ENCODE measurements at regions not wholly inside any gene's neighbourhood (a gene's known extent, or its start where the extent isn't known, plus 50 kb on each side); places are given as distances from the start of the nearest gene placed in this dataset.

- DNase-seq (ENCODE audit: missing footprints) (no peak), ATAC-seq (no peak)
- intact Hi-C loops (cut with DNase I), result no loop called here
Measured at GRCh38 chr4:163810755-163811154, 316.3 kb downstream of the TMA16 start.

DNA sequence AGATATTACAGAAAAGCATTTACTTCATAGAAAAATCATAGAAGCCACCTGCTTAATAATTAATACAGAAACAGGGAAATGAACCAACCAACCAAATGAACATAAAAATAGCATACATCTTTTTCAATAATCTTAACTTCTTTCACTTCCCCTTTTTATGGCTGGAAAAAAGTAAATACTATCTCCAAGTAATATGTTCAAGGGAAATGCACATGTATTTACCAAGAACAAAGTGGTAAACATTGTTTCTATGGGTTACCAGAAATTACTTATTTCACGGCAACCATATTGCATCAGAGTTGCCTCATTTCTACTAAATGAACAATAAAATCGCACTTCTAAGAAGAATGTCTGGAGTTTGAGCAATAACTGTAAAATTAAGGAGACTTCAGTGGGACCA is 321.3 kb downstream of the TMA16 start:
- intact Hi-C loops (cut with DNase I), result no loop called here
- ATAC-seq, result no peak
- no peak for DNase-seq (ENCODE audit: missing footprints)

DNA sequence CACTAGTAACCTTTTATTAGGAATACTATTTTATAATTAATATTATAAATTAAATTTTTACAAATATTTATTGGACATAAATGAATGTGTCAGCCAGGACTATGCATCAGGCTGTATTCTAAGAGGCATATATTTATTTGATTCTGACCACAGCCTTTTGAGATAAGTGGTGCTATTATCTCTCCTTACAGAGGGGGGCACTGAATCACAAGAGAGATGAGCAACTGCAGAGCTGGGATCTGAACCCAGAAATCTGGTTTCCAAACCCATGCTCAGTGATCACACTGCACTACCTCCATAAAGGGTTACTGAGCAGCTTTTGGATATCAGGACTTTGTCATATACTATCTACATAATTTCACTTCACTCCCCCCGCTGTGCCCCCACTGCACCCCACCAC is 322.0 kb downstream of the TMA16 start:
- intact Hi-C loops (cut with DNase I), result no loop called here
- ATAC-seq, result no peak
- DNase-seq (ENCODE audit: missing footprints), result no peak

GRCh38 chr4:163818673-163819072 is 324.2 kb downstream of the TMA16 start:
- no peak for ATAC-seq
- no peak for DNase-seq (ENCODE audit: missing footprints)
- intact Hi-C loops (cut with DNase I), result no loop called here

- intact Hi-C loops (cut with DNase I), result no loop called here
- no peak for ATAC-seq
Measured at GRCh38 chr4:163833669-163834068, 339.2 kb downstream of the TMA16 start.

DNA sequence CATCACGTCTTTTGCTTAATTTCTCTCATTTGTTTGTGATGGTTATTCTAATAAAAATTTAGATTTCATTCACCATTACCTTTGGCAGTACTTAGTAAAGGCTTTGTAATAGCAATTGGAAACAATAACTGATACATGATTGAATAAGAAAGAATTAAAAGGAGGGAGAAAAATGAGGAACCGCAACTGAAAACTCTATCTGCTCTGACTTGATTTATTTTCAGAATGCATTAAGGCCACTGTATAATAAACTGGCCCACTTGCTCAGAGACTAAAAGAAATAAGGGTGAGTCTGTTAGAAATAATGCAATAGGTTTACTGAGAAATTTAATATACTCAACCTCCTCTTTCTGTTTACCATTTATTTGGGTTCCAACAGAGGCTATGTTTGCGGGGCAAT is 351.5 kb downstream of the TMA16 start:
- ATAC-seq, result no peak
- no peak for DNase-seq (ENCODE audit: missing footprints)
- intact Hi-C loops (cut with DNase I), result no loop called here

More at GRCh38 chr4:163833669-163834068, 339.2 kb downstream of the TMA16 start:
- DNase-seq (ENCODE audit: missing footprints), result no peak

DNA sequence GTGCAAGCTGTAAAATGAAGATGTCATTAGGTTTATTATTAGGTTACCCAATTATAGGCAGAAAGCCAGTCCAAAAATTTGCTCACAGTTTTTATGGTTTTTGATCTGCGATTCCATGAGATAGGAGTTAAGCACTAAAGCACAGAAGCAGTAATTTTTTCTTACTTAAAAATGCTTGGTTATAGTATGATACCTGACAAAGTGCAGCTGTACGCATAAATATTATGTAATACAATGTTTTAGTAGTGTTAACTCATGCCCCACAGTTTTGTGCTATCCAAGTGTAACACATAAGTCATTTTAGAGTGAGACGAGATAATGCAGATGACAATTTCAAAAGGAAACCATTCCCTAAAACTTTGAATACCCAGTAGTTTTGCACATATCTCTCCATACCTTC is 357.8 kb downstream of the TMA16 start:
- no peak for ATAC-seq
- no peak for DNase-seq (ENCODE audit: missing footprints)
- intact Hi-C loops (cut with DNase I), result no loop called here

DNA sequence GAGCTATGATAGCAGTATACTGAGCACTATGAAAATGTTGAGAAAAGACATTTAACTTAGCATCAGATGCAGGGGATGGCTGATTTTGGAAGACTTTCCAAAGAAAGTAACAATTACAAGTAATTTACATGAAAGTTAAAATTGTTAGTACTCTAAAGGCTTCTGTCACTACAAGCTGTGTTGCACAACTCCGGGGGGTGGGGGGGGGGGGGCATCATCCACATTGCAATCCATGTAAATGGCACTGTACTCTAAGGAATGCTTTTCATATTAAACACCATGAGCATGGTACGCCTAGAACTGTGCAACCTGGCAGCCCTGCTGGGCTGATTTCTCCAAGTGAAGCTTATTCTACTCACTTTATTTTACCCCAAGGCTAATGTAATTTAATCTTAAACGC is 363.4 kb downstream of the TMA16 start:
- no peak for DNase-seq (ENCODE audit: missing footprints)
- intact Hi-C loops (cut with DNase I), result no loop called here
- no peak for ATAC-seq

DNA sequence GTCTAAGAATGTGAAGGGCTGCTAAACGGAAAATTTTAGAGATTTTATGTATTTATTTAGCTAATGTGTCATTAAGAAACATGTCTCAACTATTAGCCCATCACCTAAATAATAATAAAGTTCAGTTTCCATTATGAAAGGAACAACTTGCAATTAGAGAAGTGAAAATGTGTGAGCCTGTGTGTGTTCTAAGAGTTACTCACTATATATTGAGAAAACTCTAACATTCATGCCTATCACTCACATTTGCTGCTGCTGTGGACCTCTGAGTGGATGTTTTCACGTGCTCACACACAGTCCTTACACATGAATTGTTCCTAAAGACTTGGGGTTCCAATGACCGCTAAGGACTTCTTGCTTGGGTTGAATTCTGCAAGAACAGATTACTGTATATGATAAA is 364.0 kb downstream of the TMA16 start:
- no peak for DNase-seq (ENCODE audit: missing footprints)
- intact Hi-C loops (cut with DNase I), result no loop called here
- no peak for ATAC-seq

DNA sequence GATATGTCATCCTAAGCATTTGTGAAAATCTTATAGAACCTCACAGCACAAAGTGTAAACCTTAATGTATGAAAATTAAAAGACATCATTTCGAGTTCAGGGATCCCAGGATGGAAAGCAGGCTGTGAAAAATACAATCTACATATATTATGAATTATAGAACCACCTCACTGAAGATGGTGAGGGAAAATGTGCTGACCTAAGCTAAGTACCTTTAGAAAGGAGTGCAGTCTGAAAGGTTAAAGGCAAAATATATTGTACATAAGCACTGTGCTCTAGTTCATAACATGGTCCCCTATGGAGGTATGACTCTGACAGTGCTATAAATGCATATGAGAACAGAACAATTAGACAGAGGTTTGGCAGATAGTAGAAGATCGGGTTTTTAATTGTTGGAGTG is 368.6 kb downstream of the TMA16 start:
- ATAC-seq (no peak), DNase-seq (ENCODE audit: missing footprints) (no peak)
- intact Hi-C loops (cut with DNase I), result no loop called here

- no peak for ATAC-seq
- intact Hi-C loops (cut with DNase I), result no loop called here
- no peak for DNase-seq (ENCODE audit: missing footprints)
Measured at GRCh38 chr4:163865010-163865409, 370.5 kb downstream of the TMA16 start.

DNA sequence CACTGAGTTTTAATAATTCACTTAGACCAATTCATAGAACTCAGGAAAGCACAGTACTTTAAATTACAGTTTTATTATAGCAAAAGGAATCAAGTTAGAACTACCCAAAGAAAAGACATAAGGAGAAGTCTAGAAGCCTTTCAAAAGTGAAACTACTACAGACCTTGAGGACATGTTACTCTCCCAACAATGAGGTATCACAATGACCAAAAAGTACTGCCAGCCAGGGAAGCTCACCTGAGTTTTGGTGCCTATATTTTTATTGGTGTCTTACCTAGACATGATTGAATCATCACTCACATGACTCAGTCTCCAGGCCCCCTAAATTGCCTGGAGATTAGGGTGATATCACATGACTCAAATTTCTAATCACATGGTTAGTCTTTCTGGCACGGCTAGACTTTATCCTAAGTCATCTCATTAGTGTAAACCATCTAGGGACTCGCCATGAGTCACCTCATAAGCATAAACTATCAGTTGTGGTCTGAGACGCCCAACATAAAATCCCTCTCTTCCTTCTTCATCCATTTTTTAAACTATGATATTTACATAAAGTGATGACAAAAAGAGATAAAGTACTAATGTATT is 372.3 kb downstream of the TMA16 start:
- intact Hi-C loops (cut with DNase I), result no loop called here
- DNase-seq (ENCODE audit: missing footprints), result no peak
- ATAC-seq, result no peak

DNA sequence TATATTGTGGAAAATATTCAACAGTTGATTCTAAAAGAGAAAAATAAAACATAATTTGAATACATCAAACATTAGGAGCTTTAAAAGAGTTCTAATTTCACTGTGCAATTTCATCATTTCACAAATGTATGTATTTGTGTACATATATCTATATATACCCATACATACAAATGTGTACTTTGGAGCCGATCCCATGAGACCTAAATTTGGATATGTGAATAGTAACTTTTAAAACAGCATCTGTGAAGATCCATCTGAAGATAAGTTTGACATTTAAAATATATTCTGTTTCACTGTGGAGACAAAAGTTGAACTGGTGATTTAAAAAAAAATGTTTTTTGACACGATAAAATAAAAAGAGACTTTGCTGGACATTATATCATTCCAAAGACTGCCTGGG is 374.0 kb downstream of the TMA16 start:
- DNase-seq (ENCODE audit: missing footprints) (no peak), ATAC-seq (no peak)
- intact Hi-C loops (cut with DNase I), result no loop called here

DNA sequence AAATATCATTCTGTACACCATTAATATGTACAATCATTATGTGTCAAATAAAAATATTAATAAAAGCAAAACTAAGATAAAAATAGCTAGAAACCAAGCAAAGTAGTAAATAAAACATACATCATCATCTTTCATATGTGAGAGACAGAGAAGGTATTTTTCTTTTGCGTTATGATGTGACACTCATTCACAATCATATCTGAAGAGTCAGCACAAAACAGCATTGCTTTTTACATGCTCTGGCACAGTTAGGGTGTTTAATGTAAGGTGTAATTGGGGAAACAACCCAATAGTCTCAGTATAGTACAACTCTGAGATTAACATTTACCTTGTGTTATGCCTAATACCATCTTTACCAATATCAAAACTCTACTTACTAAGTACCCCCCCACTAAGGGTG is 376.6 kb downstream of the TMA16 start:
- ATAC-seq (no peak), DNase-seq (ENCODE audit: missing footprints) (no peak)
- intact Hi-C loops (cut with DNase I), result no loop called here

DNA sequence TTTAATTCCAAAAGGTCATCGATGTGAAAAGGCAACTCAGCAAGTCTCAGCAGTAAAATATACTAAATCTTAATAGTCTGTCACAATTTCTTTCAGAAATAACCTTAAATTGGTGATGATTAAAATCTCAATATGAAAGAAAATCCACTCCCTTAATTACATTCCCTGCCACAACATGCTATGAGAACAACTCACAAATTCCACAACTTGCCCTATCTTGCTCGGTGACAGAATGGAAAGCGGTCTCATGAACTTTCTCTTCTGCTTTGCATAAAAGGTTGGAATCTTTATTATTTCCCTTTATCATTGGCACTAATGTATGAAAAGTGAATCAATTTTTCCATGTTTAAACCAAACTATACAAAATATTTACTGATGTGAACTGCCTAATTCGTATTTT is 380.8 kb downstream of the TMA16 start:
- intact Hi-C loops (cut with DNase I), result no loop called here
- ATAC-seq (no peak), DNase-seq (ENCODE audit: missing footprints) (no peak)

DNA sequence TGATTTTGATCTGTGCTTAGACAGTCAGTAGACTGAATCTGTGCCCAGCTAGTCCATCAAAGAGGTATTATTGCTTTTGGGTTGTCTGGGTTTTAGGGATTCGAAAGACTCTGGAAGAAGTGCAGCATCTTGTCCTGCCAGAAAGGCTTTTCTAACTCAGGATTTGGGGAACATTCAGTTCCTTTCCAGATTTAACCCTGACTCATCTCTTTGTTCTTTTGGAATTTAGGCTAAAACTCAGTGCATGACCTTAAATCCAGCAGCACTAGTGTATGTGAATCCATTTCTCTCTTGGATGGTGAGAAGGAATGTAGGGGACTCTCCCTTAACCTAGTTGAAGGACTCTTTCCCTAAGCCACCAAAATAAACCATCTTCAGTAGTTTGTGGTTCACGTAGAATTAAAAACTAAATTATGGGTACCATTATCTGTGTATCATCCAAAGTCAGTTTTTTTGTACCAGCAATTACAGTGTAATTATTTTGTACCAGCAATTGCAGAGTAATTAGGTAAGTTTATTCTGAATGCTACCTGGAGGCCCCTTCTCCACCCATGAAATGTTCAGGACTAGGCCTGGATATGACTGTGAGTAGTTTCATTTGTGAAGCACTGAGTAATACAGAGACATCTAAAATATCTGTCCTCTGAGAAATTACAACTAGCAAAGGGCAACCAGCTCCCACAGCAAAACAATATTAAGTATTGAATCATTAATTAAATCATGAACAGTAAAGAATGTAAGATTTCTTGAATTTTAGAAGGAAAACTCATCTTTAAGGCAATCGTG is 384.0 kb downstream of the TMA16 start:
- intact Hi-C loops (cut with DNase I), result no loop called here
- ATAC-seq (no peak), DNase-seq (ENCODE audit: missing footprints) (no peak)

- DNase-seq (ENCODE audit: missing footprints) (no peak), ATAC-seq (no peak)
- intact Hi-C loops (cut with DNase I), result no loop called here
Measured at GRCh38 chr4:163892417-163892816, 397.9 kb downstream of the TMA16 start.

DNA sequence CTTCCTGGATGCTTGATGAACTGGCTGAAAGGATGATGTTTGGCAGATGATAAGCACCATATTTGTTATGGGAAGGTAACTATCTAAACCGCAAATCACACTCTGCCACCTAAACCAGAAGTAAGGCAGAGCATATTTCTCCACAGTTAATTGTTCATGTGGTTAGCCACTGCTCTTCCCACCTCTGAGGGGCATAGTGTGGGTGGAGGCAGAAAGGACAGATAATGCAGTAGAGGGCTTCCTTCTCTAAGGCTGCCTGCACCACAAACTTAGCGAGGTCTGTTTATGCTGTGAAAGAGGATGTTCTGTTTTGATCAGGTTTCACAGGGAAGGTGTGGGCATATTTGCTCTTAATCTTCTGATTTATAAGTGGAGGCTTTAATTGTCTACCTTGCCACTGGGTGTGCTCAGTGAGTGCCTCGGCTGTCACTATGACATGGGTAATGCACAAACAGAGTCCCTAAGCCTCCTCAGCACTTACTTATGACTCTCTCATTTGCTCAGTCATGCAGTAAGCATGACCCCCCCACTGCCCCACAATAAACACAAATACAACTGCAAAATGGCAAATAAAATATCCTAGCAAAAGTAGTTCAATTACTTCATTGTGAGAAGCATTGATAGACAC is 401.0 kb downstream of the TMA16 start:
- no peak for DNase-seq (ENCODE audit: missing footprints)
- no peak for ATAC-seq
- intact Hi-C loops (cut with DNase I), result no loop called here

DNA sequence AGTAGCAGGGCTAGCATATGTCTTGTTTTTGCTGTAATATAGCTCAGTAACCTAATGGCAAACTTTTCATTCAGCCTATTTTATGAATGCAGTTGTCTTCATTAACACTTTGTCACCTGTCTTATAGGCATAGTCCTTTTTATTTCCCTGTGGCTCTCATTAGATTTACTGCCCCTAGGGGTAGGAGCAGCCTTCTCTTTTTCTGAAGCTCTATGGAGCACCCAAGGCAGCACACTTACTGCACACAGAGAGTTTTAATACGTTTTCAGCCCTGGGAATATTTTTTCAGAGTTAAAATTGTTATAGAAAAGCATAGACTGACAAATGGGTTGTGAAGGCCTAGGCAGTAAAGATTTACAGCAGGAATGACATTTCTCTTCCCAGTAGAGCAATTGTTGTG is 406.8 kb downstream of the TMA16 start:
- ATAC-seq, result no peak
- no peak for DNase-seq (ENCODE audit: missing footprints)
- intact Hi-C loops (cut with DNase I), result no loop called here

DNA sequence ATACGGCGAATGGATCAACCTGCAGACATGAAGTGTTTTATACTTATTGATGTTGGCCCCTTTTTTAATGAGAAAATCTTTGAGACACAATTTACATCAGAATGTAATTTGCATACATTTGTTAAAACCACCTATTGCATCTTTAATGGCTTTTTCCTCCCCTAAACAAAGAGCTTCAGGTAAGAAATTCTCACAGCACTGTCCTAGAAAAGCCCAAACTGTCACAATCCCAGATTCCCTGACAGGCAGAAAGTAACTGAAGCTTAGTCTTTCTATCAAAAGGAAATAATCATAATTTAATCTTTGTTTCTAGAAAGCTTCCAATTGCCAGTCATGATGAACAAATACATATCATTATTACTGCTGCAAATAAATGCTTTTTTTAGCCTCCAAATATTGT is 407.9 kb downstream of the TMA16 start:
- no peak for ATAC-seq
- no peak for DNase-seq (ENCODE audit: missing footprints)

More for the DNA sequence above, 407.9 kb downstream of the TMA16 start:
- intact Hi-C loops (cut with DNase I), result no loop called here
